ENCODE measurements at regions not wholly inside any gene's neighbourhood (a gene's known extent, or its start where the extent isn't known, plus 50 kb on each side); places are given as distances from the start of the nearest gene placed in this dataset.

GRCh38 chr5:93224624-93225023 lies 356.4 kb downstream of the NR2F1-AS1 start:
- no peak for TF ChIP-seq CTCF (IDR thresholded peaks at IDR 0.05; ENCODE audit: low read depth, low read length)
- no peak for TF ChIP-seq EZH2phosphoT487 (IDR thresholded peaks at IDR 0.05; ENCODE audit: low read depth)

Data from OCI-LY3 (cell line).